ENCODE measurements at regions not wholly inside any gene's neighbourhood (a gene's known extent, or its start where the extent isn't known, plus 50 kb on each side); places are given as distances from the start of the nearest gene placed in this dataset.
A peak's percentile ranks its signal among the peaks of the same experiment; 100 is the strongest.
"Not testable (repeated sequence)": the region's sequence is repeated elsewhere in the genome, so short reads cannot be mapped to it uniquely, and the experiment has no call there.

GRCh38 chrX:10971759-10972158 lies 139.4 kb upstream of the HCCS start:
- no peak for DNase-seq

DNA sequence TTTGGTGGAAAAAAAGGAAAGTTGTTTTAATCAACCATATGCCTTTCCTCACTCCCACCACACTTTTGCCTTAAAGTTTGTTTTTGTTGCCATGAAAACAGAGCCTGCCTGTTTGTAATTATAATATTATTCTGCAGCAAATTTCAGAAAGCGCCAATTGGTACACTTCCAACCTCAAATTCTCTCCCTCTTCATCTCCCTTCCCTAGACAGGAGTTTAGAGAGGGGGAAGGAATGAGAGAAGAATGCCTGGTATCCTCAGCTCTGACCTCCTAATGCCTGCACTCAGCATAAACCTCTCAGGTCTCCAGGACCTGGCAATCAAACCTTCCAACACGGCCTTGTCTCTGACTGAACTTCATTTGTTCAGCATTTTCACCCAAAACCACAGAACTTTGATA lies 138.4 kb upstream of the HCCS start:
- peak; percentile 75 for DNase-seq

DNA sequence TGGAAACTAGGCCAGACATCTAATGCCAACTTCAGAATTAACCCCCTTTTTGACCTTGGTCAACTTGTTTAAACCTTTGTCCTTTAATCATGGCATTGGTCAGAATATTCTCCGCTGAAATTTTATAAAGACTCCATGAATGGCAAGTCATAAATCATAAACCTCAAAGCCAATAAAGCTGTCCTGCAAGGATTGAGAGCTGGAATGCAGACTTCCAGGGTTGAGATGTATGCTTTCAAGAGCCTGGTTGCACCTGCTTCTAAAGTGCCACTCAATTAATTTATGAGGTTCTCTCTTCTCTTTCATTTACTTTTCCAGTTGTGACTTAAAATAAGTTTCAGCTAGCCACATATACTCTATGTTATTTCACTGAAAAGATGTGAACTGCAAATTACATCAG lies 136.2 kb upstream of the HCCS start:
- no peak for DNase-seq

DNA sequence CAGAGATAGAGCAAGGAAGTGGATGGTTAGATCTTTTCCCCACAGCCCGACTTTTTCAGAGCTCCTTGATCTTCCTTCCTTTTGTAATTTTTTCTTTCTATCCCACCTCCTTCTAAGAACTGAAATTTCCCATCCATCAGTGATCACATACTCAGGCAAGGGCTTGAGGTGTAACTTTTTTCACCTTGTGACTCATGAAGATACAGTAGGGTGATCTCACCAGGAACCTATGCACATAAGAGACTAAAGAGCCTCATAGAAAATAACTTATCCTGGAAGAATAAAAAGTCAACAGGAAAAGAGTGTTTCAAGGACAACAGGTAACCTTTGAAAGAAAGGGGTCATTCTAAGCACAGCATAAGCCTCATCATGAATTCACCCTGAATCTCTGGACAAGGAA lies 131.2 kb upstream of the HCCS start:
- no peak for DNase-seq

GRCh38 chrX:10981506-10981905 lies 129.6 kb upstream of the HCCS start:
- no peak for DNase-seq

DNA sequence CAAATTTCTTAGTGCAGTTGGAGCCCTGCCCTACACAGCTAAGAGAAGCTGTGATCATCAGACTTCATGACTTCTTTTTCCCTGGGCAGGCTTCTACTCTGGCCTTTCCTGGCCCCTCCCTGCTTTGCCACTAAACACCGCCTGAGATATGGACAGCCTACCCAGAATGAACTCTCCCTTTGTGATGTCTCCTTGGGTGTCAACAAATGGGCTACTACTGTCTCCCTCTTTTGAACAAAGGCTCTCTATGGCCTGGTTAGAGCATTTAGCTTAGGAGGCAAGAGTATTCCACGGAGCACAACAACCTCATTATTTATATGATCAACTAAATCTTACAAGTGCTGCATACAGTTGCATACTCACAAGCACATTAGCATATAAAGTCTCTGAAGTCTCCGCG lies 127.6 kb upstream of the HCCS start:
- DNase-seq, result no peak

DNA sequence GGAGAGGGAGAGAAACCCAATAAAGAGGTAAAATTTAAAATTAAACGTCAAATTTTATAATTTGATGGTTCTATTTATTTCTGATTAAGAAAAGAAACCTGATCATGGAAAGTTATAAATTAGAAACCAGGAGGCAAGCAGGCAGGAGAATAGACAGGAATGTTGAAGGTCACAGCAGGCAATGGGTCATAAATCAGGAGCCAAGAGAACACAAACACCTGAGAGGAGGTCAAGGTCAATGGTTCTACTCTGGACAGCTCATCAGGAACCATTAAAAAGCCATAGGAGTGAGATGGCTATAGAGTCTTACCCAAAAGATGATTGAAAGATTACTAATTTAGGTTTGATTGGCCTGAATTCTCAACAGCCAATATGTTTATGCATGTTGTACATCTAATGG lies 126.9 kb upstream of the HCCS start:
- DNase-seq, result no peak

DNA sequence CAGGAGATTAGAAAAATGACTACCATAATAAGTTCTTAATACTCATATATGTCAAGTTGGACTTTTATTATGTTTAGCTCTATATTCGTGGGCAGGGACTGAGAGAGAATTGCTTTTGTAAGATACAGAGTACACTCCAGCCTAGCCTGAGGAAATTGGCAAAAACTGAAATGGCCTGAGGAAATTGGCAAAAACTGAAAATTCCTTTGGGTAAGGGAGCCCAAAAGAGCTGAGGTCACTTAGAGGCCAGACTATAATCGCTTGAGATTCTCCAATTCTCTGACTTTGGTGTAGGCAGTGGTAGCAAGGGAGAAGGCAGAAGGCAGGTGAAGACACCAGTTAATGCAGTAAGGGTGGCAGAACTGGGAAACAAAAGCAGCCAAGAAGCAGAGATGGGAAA lies 124.5 kb upstream of the HCCS start:
- no peak for DNase-seq

GRCh38 chrX:10988653-10989052 lies 122.5 kb upstream of the HCCS start:
- DNase-seq, result no peak

- peak; percentile 50 for DNase-seq
Observed at GRCh38 chrX:10989386-10989785, 121.7 kb upstream of the HCCS start.

DNA sequence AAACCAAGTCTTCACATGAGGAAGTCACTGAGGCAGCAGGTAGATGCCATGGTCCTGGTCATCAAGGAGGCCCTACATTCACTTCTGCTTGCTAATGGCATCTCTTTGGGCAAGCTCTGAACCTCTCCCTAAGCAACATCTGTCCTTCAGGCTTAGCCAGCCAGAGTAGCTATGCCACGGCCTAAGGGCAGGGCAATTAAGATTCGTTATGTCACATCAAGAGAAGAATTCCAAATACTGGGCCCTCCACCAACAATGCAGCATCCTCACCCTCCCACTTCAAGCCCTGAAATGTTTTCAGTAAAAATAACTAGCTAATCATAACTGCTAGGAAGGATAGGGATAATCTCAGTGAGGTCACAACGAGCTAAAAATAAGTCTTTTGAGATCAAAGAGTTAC lies 120.7 kb upstream of the HCCS start:
- DNase-seq, result no peak

DNA sequence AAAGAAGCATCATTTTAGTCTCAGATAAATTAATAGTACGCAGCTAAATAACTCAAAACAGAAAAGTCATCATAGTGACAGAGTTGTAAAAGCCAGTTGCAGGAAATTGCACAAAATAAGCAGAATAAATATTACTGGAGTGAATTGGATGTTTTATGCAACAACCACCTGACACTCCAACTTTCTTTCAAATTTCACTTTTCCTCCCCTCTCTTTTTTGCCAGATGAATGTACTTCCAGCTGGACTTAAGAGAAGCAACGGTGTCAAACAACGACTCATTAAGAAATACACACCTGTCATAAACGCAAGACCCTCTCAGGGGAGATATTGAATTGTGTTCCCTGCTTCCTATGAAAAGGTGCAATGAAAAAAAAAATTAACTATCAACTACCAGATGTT lies 120.2 kb upstream of the HCCS start:
- no peak for DNase-seq

GRCh38 chrX:10992110-10992509 lies 119.0 kb upstream of the HCCS start:
- no peak for DNase-seq

GRCh38 chrX:11007076-11007475 lies 104.1 kb upstream of the HCCS start:
- DNase-seq, result not testable (repeated sequence)

DNA sequence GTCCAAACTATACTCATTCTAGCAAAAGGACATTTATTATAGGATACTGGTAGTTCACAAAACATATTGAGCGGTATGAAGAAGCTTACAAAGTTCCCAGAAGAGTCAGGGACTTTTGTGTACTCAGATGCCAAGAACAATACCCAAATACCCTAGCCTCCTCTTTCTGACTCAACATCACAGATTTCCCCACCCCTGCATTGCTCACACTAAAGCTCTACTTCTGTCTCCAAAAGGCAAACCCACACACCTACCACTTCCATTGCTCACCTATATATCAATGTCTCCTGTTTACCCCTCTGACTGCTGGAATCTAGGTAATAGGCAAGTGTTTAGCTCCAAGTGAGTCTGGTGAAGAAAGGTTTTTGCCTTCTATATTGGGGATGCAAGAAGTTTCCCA lies 100.7 kb upstream of the HCCS start:
- no peak for DNase-seq

GRCh38 chrX:11016728-11017127 lies 94.4 kb upstream of the HCCS start:
- no peak for DNase-seq

- not testable (repeated sequence) for DNase-seq
Observed at GRCh38 chrX:11022588-11022987, 88.5 kb upstream of the HCCS start.

DNA sequence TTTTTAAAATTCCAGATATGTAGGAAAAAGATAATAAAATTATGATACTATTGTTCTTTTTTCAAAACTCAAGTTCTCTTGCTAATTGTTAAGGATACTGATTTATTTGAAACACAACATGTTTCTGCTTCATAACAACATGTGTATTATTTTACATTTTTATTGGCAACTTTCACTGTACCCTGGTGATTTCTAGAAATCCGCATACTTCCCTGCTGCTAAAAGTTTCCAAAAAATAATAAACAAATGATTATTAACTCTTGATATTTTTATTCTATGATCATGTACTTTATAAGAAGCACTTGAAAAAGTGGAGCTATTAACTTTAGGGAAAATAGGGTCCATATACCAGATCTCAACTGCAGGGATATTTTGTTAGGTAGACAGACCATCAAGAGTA lies 71.2 kb upstream of the HCCS start:
- DNase-seq, result no peak

DNA sequence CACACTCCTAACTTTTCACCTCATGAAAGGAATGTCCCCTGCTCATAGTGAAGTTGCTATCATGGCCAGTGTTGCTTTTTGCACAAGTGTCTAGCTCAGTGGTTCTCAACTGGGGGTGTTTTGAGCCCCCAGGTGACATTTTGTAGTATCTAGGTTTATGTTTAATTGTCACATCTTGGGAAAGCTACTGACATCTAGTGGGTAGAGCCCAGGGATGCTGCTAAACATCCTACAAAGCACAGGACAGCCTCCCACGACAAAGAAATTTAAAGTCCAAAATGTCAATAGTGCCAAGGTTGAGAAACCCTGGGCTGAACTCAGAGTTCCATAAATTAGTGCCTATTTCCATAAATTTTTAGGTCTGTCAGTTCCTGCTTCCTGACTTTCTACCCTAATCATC lies 70.7 kb upstream of the HCCS start:
- no peak for DNase-seq

DNA sequence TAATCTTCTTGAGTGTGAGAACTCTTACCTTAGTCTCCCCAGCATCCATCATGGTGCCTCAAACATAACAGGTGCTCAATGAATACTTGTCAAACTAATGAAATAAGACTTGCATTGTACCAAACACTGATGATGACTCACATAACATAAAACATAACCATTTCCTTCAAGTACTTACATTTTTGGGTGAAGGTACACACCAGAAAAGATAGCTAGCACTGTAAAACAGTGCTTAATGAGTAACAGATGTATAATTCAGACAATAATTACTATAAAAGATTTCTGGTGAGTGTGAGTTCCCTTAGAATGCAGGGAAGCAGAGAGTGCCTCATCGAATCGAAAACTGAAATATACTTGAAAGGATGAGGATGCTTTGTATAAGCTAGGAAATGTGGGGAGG lies 70.1 kb upstream of the HCCS start:
- peak; percentile 32 for DNase-seq

DNA sequence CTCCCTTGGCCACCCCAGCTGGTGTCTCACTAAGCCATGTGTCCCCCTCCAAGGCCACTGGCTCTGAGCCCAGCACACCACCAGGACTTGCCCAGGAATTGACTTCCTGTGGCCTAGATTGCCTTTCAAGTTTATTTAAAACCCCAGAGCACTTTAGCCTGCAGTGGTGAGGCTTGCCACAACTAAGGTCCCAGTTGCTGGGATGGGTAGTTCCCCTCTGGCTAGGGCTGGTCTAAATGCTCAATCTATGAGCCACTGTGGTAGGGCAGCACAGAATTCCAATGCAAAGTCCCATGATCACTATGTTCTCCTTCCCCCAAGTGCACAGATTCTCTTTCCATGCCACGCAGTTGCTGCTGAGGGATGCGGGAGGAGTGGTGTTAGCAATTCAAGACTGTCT lies 61.1 kb upstream of the HCCS start:
- no peak for DNase-seq

- DNase-seq, result no peak
Observed at GRCh38 chrX:11053351-11053750, 57.8 kb upstream of the HCCS start.

DNA sequence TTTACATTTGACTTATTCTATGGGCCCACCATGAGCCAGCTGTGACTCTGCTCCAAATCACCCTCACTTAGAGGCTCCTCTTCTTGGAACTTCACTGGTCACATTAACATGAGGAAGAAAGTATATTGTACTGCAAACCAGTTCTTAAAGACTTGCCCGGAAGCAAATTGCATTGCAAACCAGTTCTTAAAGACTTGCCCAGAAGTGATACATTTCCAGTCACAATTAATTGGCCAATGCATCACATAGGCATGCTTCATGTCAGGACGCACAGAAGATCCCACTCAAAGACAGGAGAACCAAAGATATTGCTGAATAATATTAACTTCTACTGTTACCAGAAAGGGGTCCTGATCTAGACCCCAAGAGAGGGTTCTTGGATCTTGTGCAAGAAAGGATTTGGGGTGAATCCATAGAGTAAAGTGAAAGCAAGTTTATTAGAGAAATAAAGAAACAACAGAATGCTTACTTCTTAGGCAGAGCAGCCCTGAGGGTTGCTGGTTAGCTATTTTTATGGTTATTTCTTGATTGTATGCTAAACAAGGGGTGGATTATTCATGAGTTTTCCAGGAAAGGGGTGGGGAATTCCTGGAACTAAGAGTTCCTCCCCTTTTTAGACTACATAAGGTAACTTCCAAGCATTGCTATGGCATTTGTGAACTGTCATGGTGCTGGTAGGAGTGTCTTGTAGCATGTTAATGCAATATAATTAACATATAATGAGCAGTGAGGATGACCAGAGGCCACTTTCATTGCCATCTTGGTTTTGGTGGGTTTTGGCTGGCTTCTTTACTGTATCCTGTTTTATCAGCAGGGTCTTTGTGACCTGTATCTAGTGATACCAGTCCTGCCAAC lies 54.6 kb upstream of the HCCS start:
- DNase-seq, result no peak

GRCh38 chrX:11059933-11060332 lies 51.2 kb upstream of the HCCS start:
- peak; percentile 52 for DNase-seq

All from fibroblast of skin of right quadriceps (primary cell).